GM12864 (cell line): ENCODE measurements at regions not wholly inside any gene's neighbourhood (a gene's known extent, or its start where the extent isn't known, plus 50 kb on each side); places are given as distances from the start of the nearest gene placed in this dataset.

ENCODE experiments used
- DNase-seq: peaks from one replicate; pipeline ENCODE4 v3.0.0-alpha.2; 2011; ENCODE audit warnings: low read depth
- H3K4me3 ChIP-seq: 2 replicates; pipeline ENCODE4 v1.5.1; 2011; ENCODE audit warnings: mild to moderate bottlenecking, low read depth, low read length, control low read depth
- CTCF ChIP-seq: IDR thresholded peaks from 2 replicates; pipeline ENCODE4 v1.5.1; 2011; ENCODE audit warnings: low read depth, mild to moderate bottlenecking, moderate library complexity, low read length, control low read depth, inconsistent platforms; ENCODE audit errors: missing control alignments

GRCh38 chr14:101007004-101007614 is 103.6 kb upstream of the RTL1 start:
- no peak for DNase-seq
- no peak for TF ChIP-seq CTCF
- no peak overlapping the region for H3K4me3 ChIP-seq

GRCh38 chr14:101007765-101008164 is 104.2 kb upstream of the RTL1 start:
- no peak for TF ChIP-seq CTCF
- no peak for DNase-seq
- no peak overlapping the region for H3K4me3 ChIP-seq

- no peak for TF ChIP-seq CTCF
- no peak for DNase-seq
- no peak overlapping the region for H3K4me3 ChIP-seq
Observed at GRCh38 chr14:101008196-101008595, 104.7 kb upstream of the RTL1 start.

- DNase-seq: no peak
Observed at GRCh38 chr14:101008631-101009336, 105.3 kb upstream of the RTL1 start.

GRCh38 chr14:101009531-101009930 is 106.0 kb upstream of the RTL1 start:
- no peak for DNase-seq
- TF ChIP-seq CTCF: no peak
- H3K4me3 ChIP-seq: no peak overlapping the region

More at GRCh38 chr14:101008631-101009336, 105.3 kb upstream of the RTL1 start:
- H3K4me3 ChIP-seq: no peak overlapping the region
- TF ChIP-seq CTCF: no peak

GRCh38 chr14:101010293-101010692 is 106.8 kb upstream of the RTL1 start:
- no peak for TF ChIP-seq CTCF
- no peak for DNase-seq
- H3K4me3 ChIP-seq: no peak overlapping the region

GRCh38 chr14:101010835-101011234 is 107.3 kb upstream of the RTL1 start:
- H3K4me3 ChIP-seq: no peak overlapping the region
- TF ChIP-seq CTCF: no peak
- no peak for DNase-seq
